ENCODE measurements at regions not wholly inside any gene's neighbourhood (a gene's known extent, or its start where the extent isn't known, plus 50 kb on each side); places are given as distances from the start of the nearest gene placed in this dataset.

DNA sequence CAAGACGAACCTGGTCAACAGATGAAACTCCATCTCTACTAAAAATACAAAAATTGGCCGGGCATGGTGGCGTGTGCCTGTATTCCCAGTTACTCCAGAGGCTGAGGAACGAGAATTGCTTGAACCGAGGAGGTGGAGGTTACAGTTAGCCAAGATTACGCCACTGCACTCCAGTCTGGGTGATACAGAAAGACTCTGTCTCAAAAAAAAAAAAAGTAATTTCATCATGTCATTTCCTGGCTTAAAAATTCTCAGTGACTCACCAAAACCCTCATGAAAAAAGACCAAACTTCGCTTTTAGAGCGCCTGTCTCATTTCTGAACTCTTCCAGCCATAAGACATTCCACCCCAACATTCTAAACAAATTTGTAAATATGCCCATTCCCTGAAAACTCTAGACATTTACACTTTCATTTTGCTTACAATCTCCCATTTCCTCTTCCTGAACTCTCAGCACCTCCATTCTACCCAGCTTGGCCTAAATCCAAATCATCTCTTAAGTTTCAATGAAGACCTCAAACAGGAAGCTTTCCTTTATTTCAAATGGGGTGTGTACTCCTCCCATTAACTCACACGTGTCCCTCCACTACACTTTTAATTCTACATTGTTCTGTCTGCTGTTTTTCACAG, 50.5 kb upstream of the PRRC2C start:
- TF ChIP-seq, protein P1, sequence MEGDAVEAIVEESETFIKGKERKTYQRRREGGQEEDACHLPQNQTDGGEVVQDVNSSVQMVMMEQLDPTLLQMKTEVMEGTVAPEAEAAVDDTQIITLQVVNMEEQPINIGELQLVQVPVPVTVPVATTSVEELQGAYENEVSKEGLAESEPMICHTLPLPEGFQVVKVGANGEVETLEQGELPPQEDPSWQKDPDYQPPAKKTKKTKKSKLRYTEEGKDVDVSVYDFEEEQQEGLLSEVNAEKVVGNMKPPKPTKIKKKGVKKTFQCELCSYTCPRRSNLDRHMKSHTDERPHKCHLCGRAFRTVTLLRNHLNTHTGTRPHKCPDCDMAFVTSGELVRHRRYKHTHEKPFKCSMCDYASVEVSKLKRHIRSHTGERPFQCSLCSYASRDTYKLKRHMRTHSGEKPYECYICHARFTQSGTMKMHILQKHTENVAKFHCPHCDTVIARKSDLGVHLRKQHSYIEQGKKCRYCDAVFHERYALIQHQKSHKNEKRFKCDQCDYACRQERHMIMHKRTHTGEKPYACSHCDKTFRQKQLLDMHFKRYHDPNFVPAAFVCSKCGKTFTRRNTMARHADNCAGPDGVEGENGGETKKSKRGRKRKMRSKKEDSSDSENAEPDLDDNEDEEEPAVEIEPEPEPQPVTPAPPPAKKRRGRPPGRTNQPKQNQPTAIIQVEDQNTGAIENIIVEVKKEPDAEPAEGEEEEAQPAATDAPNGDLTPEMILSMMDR (IDR thresholded peaks at IDR 0.05): no peak
- no peak for TF ChIP-seq POLR2AphosphoS5 (IDR thresholded peaks at IDR 0.05)
- TF ChIP-seq POLR2A (IDR thresholded peaks at IDR 0.05): no peak

Data from breast epithelium (tissue), 3 donors.